ENCODE measurements at regions not wholly inside any gene's neighbourhood (a gene's known extent, or its start where the extent isn't known, plus 50 kb on each side); places are given as distances from the start of the nearest gene placed in this dataset.

- TF ChIP-seq ZNF274 (IDR thresholded peaks at IDR 0.05; ENCODE audit: low read depth, low read length) = no peak
- TF ChIP-seq YY1 (IDR thresholded peaks at IDR 0.05; ENCODE audit: insufficient read depth, insufficient read length) = no peak
Measured at GRCh38 chr19:27794494-27795042, 1418.4 kb downstream of the UQCRFS1 start.

All from NT2/D1 (cell line).